ENCODE measurements at regions not wholly inside any gene's neighbourhood (a gene's known extent, or its start where the extent isn't known, plus 50 kb on each side); places are given as distances from the start of the nearest gene placed in this dataset.
A peak's percentile ranks its signal among the peaks of the same experiment; 100 is the strongest.

DNA sequence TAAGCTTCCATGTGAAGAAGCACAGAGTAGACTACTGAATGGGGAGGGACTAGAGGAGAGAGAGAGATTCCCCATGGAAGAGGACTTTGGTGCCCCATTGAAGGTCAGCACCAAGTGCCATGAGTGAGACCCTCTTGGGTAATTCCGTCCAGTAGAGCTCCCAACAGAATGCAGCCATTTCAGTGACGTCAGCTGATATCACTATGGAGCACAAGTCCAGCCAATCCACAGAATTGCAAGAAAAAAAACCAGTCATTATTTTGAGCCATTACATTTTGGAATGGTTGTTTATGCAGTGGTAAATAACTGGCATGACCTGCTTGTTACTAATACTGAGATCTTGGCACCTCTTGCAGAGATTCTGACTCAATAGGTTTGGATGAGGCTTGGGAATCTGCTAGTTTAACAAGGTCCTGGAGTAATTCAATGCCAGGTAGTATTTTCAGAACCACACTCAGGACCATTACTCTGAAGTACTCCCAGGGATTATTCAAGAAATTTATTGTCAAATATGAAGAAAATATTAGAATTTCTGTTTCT, 52.6 kb upstream of the SP8 start:
- H3K27me3 ChIP-seq, result no peaks in the 10 kb centered on the region
- no peak overlapping the region for H3K27ac Mint-ChIP-seq
- no peaks in the 10 kb centered on the region for H3K4me1 Mint-ChIP-seq
- no peaks in the 10 kb centered on the region for H3K36me3 Mint-ChIP-seq
- H4K20me1 ChIP-seq (ENCODE audit: low read depth), result no peaks in the 10 kb centered on the region
- TF ChIP-seq EZH2 (IDR thresholded peaks at IDR 0.05) (no peak), EZH2phosphoT487 (IDR thresholded peaks at IDR 0.05) (no peak)
- TF ChIP-seq, protein P1, sequence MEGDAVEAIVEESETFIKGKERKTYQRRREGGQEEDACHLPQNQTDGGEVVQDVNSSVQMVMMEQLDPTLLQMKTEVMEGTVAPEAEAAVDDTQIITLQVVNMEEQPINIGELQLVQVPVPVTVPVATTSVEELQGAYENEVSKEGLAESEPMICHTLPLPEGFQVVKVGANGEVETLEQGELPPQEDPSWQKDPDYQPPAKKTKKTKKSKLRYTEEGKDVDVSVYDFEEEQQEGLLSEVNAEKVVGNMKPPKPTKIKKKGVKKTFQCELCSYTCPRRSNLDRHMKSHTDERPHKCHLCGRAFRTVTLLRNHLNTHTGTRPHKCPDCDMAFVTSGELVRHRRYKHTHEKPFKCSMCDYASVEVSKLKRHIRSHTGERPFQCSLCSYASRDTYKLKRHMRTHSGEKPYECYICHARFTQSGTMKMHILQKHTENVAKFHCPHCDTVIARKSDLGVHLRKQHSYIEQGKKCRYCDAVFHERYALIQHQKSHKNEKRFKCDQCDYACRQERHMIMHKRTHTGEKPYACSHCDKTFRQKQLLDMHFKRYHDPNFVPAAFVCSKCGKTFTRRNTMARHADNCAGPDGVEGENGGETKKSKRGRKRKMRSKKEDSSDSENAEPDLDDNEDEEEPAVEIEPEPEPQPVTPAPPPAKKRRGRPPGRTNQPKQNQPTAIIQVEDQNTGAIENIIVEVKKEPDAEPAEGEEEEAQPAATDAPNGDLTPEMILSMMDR (IDR thresholded peaks at IDR 0.05), result no peak
- no peak overlapping the region for H3K4me3 Mint-ChIP-seq
- H3K4me2 ChIP-seq, result no peak overlapping the region
- no peak overlapping the region for H3K4me3 ChIP-seq
- H3K36me3 ChIP-seq, result no peaks in the 10 kb centered on the region
- H3K79me2 ChIP-seq (ENCODE audit: low read depth), result peaks cover 3% of the 10 kb centered on the region
- no peaks in the 10 kb centered on the region for H3K9me3 ChIP-seq (ENCODE audit: low read depth)
- H3K9ac ChIP-seq, result no peak overlapping the region
- H3K27me3 Mint-ChIP-seq (ENCODE audit: insufficient read depth, low read depth), result no peaks in the 10 kb centered on the region
- no peak overlapping the region for H3K27ac ChIP-seq
- no peaks in the 10 kb centered on the region for H3K4me1 ChIP-seq
- DNase-seq (ENCODE audit: low spot score), result no peak
- peaks cover 2% of the 10 kb centered on the region for H3F3A ChIP-seq (ENCODE audit: low read depth)
- H2AFZ ChIP-seq (replicated peaks), result no peak overlapping the region
- no peaks in the 10 kb centered on the region for H3K9me3 Mint-ChIP-seq

DNA sequence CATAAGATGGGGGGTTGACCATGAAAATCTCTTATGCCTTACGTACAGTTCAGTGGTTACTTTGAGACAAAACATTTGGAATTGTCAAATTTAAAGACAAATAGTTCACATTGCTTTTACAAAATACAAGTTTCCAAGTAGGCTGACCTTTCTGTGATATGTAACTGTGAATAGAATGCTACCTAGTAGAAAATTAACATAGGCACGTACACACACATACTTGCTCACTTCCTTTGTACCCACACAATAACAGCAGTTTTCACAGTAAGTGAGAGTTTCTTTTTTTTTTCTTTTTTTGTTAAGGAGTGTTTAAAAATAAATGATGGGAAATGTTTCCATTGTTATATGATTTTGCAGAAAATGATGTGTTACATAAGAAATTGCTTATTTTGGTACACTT, 53.3 kb upstream of the SP8 start:
- no peak for DNase-seq (ENCODE audit: low spot score)
- peaks cover 3% of the 10 kb centered on the region for H3K79me2 ChIP-seq (ENCODE audit: low read depth)
- H4K20me1 ChIP-seq (ENCODE audit: low read depth), result no peaks in the 10 kb centered on the region
- H3K4me1 ChIP-seq, result no peaks in the 10 kb centered on the region
- no peak for TF ChIP-seq EZH2 (IDR thresholded peaks at IDR 0.05)
- no peak overlapping the region for H3K9ac ChIP-seq
- H3K4me2 ChIP-seq, result no peak overlapping the region
- no peaks in the 10 kb centered on the region for H3K9me3 ChIP-seq (ENCODE audit: low read depth)
- H3F3A ChIP-seq (ENCODE audit: low read depth), result no peaks in the 10 kb centered on the region
- no peak overlapping the region for H3K4me3 Mint-ChIP-seq
- H2AFZ ChIP-seq (replicated peaks), result no peak overlapping the region
- no peak overlapping the region for H3K27ac Mint-ChIP-seq
- H3K4me3 ChIP-seq, result no peak overlapping the region
- H3K36me3 Mint-ChIP-seq, result no peaks in the 10 kb centered on the region
- no peaks in the 10 kb centered on the region for H3K27me3 Mint-ChIP-seq (ENCODE audit: insufficient read depth, low read depth)
- H3K27ac ChIP-seq, result no peak overlapping the region
- no peaks in the 10 kb centered on the region for H3K36me3 ChIP-seq
- H3K4me1 Mint-ChIP-seq, result no peaks in the 10 kb centered on the region
- H3K27me3 ChIP-seq, result no peaks in the 10 kb centered on the region
- H3K9me3 Mint-ChIP-seq, result no peaks in the 10 kb centered on the region

DNA sequence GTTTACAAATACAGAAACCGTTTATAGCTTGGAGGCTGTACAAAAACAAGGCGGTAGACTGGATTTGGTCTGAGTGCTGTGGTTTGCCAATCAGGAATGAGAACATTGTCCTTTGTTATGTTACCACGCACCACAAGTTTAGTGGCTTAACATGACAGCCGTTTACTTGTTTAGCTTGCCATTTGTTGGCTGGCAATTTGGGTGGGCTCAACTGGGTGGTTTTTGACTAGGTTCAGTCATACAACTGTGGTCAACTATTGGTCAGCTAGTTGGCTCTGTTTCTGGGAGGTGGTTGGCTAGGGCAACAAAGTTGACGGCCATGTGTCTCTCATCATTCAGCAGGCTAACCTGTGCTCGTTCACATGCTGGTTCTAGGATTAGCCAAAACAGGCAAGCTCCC, 60.1 kb upstream of the SP8 start:
- Histone ChIP-seq H3K4me1 (no peaks in the 10 kb centered on the region), H3K9me3 (ENCODE audit: low read depth) (no peaks in the 10 kb centered on the region), H3F3A (ENCODE audit: low read depth) (no peaks in the 10 kb centered on the region), H3K27me3 (no peaks in the 10 kb centered on the region), H3K36me3 (no peaks in the 10 kb centered on the region), H3K9ac (no peak overlapping the region), H2AFZ (replicated peaks) (no peak overlapping the region), H4K20me1 (ENCODE audit: low read depth) (no peaks in the 10 kb centered on the region), H3K27ac (no peak overlapping the region), H3K4me2 (no peak overlapping the region), H3K4me3 (no peak overlapping the region), H3K79me2 (ENCODE audit: low read depth) (no peaks in the 10 kb centered on the region)
- Mint-ChIP-seq H3K27ac (no peak overlapping the region), H3K27me3 (ENCODE audit: insufficient read depth, low read depth) (no peaks in the 10 kb centered on the region), H3K36me3 (no peaks in the 10 kb centered on the region), H3K4me1 (no peaks in the 10 kb centered on the region), H3K4me3 (no peak overlapping the region), H3K9me3 (peaks cover 12% of the 10 kb centered on the region)
- no peak for DNase-seq (ENCODE audit: low spot score)
- TF ChIP-seq, protein P1 (IDR thresholded peaks at IDR 0.05), result no peak
- TF ChIP-seq EZH2phosphoT487 (IDR thresholded peaks at IDR 0.05) (no peak), EZH2 (IDR thresholded peaks at IDR 0.05) (no peak)

DNA sequence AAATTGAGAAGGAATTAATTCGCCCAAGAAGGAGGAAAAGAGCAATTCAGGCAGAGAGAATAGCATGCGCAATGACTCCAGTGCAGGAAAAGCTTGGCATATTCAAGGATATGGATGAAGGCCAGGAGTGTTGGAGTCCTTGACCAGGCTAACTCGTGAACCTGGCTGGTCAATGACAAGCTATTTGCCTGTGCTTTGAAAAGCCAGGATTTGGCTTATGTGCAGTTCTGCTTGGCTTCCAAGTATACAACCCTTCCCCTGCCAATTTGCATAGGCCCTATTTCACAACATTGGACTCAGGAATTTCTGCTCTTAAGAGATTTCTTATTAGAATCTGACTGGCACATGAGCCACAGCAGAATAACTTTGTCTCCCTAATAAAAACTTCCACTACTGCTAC, 72.3 kb upstream of the SP8 start:
- Mint-ChIP-seq H3K4me3 (no peak overlapping the region), H3K27me3 (ENCODE audit: insufficient read depth, low read depth) (peaks cover 2% of the 10 kb centered on the region), H3K9me3 (no peaks in the 10 kb centered on the region), H3K27ac (no peak overlapping the region), H3K4me1 (no peaks in the 10 kb centered on the region), H3K36me3 (no peaks in the 10 kb centered on the region)
- Histone ChIP-seq H2AFZ (replicated peaks) (peak overlapping the region; percentile 36), H4K20me1 (ENCODE audit: low read depth) (no peaks in the 10 kb centered on the region), H3K27ac (no peak overlapping the region), H3K4me3 (no peak overlapping the region), H3K4me1 (no peaks in the 10 kb centered on the region), H3K36me3 (no peaks in the 10 kb centered on the region), H3K27me3 (no peaks in the 10 kb centered on the region), H3K9ac (no peak overlapping the region), H3F3A (ENCODE audit: low read depth) (no peaks in the 10 kb centered on the region), H3K4me2 (no peak overlapping the region), H3K9me3 (ENCODE audit: low read depth) (no peaks in the 10 kb centered on the region), H3K79me2 (ENCODE audit: low read depth) (no peaks in the 10 kb centered on the region)
- no peak for DNase-seq (ENCODE audit: low spot score)
- TF ChIP-seq, protein P1 (IDR thresholded peaks at IDR 0.05), result no peak
- no peak for TF ChIP-seq EZH2phosphoT487 (IDR thresholded peaks at IDR 0.05)
- TF ChIP-seq EZH2 (IDR thresholded peaks at IDR 0.05), result no peak

All from neural progenitor cell (in vitro differentiated cells).